Neuronal stem cell (in vitro differentiated cells): ENCODE measurements at regions not wholly inside any gene's neighbourhood (a gene's known extent, or its start where the extent isn't known, plus 50 kb on each side); places are given as distances from the start of the nearest gene placed in this dataset.
A peak's percentile ranks its signal among the peaks of the same experiment; 100 is the strongest.

Source experiments
- DNase-seq: peaks from one replicate; pipeline ENCODE4 v3.0.0-alpha.2; 2013; ENCODE audit warnings: low spot score
- H2AFZ ChIP-seq: one replicate; pipeline ENCODE4 v1.6.1; 2013; ENCODE audit warnings: mild to moderate bottlenecking, low read length, inconsistent platforms
- H2AK5ac ChIP-seq: 2 replicates; pipeline ENCODE4 v1.6.1; 2013; ENCODE audit warnings: low read depth, mild to moderate bottlenecking, inconsistent platforms, low read length, moderate library complexity, mixed read lengths
- H2BK120ac ChIP-seq: 2 replicates; pipeline ENCODE4 v1.6.1; 2013; ENCODE audit warnings: low read depth, mild to moderate bottlenecking, inconsistent platforms, low read length, moderate library complexity, mixed read lengths
- H2BK12ac ChIP-seq: one replicate; pipeline ENCODE4 v1.6.1; 2013; ENCODE audit warnings: low read length, inconsistent platforms
- H2BK15ac ChIP-seq: 2 replicates; pipeline ENCODE4 v1.6.1; 2013; ENCODE audit warnings: mild to moderate bottlenecking, low read length, inconsistent platforms, mixed read lengths
- H2BK5ac ChIP-seq: one replicate; pipeline ENCODE4 v1.6.1; 2013; ENCODE audit warnings: inconsistent platforms, mild to moderate bottlenecking, low read length, moderate library complexity
- H3K14ac ChIP-seq: one replicate; pipeline ENCODE4 v1.6.1; 2013; ENCODE audit warnings: low read length, inconsistent platforms
- H3K18ac ChIP-seq: 2 replicates; pipeline ENCODE4 v1.6.1; 2013; ENCODE audit warnings: low read length, inconsistent platforms
- H3K23ac ChIP-seq: 2 replicates; pipeline ENCODE4 v1.6.1; 2013; ENCODE audit warnings: low read depth, mild to moderate bottlenecking, mixed read lengths, low read length, inconsistent platforms; ENCODE audit not compliant: poor library complexity
- H3K27ac ChIP-seq: replicated peaks from 3 replicates; pipeline ENCODE4 v1.5.1; 2013; ENCODE audit warnings: low read length, inconsistent platforms
- H3K27me3 ChIP-seq, 3 experiments: 2 replicates each; pipeline ENCODE4 v1.6.1; 2013; ENCODE audit warnings: low read length in 3 of 3, mild to moderate bottlenecking in 2 of 3, inconsistent platforms in 1 of 3, low read depth in 1 of 3, mixed read lengths in 1 of 3, moderate library complexity in 1 of 3; ENCODE audit not compliant: control insufficient read depth in 3 of 3, insufficient read depth in 3 of 3
- H3K36me3 ChIP-seq, 2 donors: replicated peaks in 1 of 2; 2 replicates each; pipeline ENCODE4 v1.6.1; 2013; ENCODE audit warnings: low read length in 2 of 2; ENCODE audit not compliant: control insufficient read depth in 2 of 2, insufficient read depth in 2 of 2
- H3K4ac ChIP-seq: 2 replicates; pipeline ENCODE4 v1.6.1; 2013; ENCODE audit warnings: inconsistent platforms, mild to moderate bottlenecking, low read length, moderate library complexity
- H3K4me1 ChIP-seq, 2 donors: 1 replicate in 1 of 2; 2 replicates in 1 of 2; pipeline ENCODE4 v1.6.1; 2013; ENCODE audit warnings: low read length in 2 of 2, low read depth in 1 of 2; ENCODE audit not compliant: control insufficient read depth in 2 of 2, insufficient read depth in 1 of 2
- H3K4me2 ChIP-seq: one replicate; pipeline ENCODE4 v1.6.1; 2013; ENCODE audit warnings: mild to moderate bottlenecking, low read length, inconsistent platforms; ENCODE audit not compliant: insufficient read depth, poor library complexity, severe bottlenecking
- H3K4me3 ChIP-seq, 2 donors: 2 replicates each; pipeline ENCODE4 v1.5.1; 2013; ENCODE audit warnings: low read length in 2 of 2, mild to moderate bottlenecking in 2 of 2, inconsistent platforms in 1 of 2, moderate library complexity in 1 of 2
- H3K79me1 ChIP-seq: one replicate; pipeline ENCODE4 v1.6.1; 2013; ENCODE audit warnings: low read depth, mild to moderate bottlenecking, inconsistent platforms, low read length, moderate library complexity
- H3K9ac ChIP-seq: one replicate; pipeline ENCODE4 v1.6.1; 2013; ENCODE audit warnings: mild to moderate bottlenecking, low read depth, low read length, inconsistent platforms; ENCODE audit not compliant: poor library complexity
- H3K9me3 ChIP-seq, 2 donors: replicated peaks in 1 of 2; 2 replicates each; pipeline versions ENCODE3 to v1.6.1; 2013; ENCODE audit warnings: low read length in 2 of 2, mild to moderate bottlenecking in 2 of 2, inconsistent platforms in 1 of 2, low read depth in 1 of 2, mixed read lengths in 1 of 2, moderate library complexity in 1 of 2; ENCODE audit not compliant: control insufficient read depth in 2 of 2, insufficient read depth in 1 of 2
- H4K8ac ChIP-seq: one replicate; pipeline ENCODE4 v1.6.1; 2013; ENCODE audit warnings: low read depth, mild to moderate bottlenecking, inconsistent platforms, low read length, moderate library complexity
- H4K91ac ChIP-seq: one replicate; pipeline ENCODE4 v1.6.1; 2013; ENCODE audit warnings: low read length, low read depth, mild to moderate bottlenecking, inconsistent platforms; ENCODE audit not compliant: poor library complexity
- WGBS, 2 donors: extraction: QIAGEN DNeasy Blood & Tissue Kit; methylation state at CpG; one replicate each; pipeline ENCODE4 v1.1.7; 2013; ENCODE audit warnings: missing lambda C conversion rate in 2 of 2, mixed read lengths in 1 of 2; ENCODE audit not compliant: insufficient read length in 2 of 2, insufficient replicate concordance in 1 of 2; ENCODE audit errors: extremely low coverage in 2 of 2; 5-methylcytosine and 5-hydroxymethylcytosine counted together

DNA sequence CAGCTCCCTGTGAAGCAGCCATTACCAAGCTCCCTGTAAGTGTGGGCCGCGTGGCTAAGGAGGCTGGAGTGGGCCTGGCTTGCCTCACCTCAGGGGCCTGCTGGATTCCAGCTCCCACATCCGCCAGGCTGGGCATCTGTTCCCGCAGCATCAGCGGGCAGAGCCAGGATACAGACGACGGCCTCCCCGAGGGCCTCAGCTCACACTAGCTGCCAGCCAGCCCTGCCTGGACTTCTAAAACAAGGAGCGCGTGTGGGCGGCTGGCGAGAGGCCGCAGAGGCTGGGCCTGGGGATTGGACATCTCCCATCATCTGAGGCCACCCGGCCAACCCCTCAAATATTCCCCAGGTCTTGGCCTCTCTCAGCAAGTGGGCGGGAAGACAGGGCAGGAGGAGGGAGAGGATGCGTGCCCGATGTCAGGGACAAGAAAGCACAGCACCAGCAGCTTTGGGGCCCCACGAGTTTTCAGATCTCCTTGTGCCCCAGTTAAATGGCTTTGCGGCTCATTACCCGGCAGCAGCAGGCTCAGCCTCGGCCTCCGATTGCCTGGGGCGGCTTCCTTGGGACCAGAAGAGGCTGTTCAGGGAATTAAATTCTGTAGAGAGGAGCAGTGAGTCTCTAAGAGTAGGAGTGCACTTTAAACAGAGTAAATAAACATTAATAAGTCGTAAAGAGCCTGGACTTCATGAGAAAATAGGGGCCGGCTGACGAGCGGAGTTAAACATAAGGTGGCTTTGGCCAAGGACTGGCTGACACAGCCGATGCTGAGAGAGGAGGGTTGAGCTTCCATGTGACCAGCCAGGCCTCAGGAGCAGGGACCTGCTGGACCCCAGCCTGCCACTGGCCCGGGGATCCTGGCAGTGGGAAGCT, 208.9 kb upstream of the C1orf174 start:
- peak overlapping the region; percentile 13 for H2AFZ ChIP-seq
- H3K36me3 ChIP-seq: no peaks in the 10 kb centered on the region
- H3K23ac ChIP-seq: peak overlapping the region; percentile 49
- no CpG with 5 or more reads among the region's 29 CpGs for WGBS, 2 donors
- peaks cover 0 to 7% (median 0%) of the 10 kb centered on the region in 3 experiments for H3K27me3 ChIP-seq
- peak overlapping the region; percentile 90 for H3K18ac ChIP-seq
- H2BK120ac ChIP-seq: peak overlapping the region; percentile 35
- H3K9me3 ChIP-seq: peaks cover 0 to 4% of the 10 kb centered on the region in 2 donors
- peaks cover 0 to 12% of the 10 kb centered on the region in 2 donors for H3K4me1 ChIP-seq
- peak overlapping the region; percentile 14 for H4K91ac ChIP-seq
- H2BK12ac ChIP-seq: peak overlapping the region; percentile 7
- H3K4me3 ChIP-seq: no peak overlapping the region
- no peaks in the 10 kb centered on the region for H3K79me1 ChIP-seq
- H4K8ac ChIP-seq: peak overlapping the region; percentile 4
- no peak overlapping the region for H3K4me2 ChIP-seq
- H2BK5ac ChIP-seq: peak overlapping the region; percentile 83
- H3K9ac ChIP-seq: peak overlapping the region; percentile 14
- H3K27ac ChIP-seq: no peak overlapping the region
- no peak overlapping the region for H3K4ac ChIP-seq
- no peak for DNase-seq
- H3K14ac ChIP-seq: no peak overlapping the region
- H2AK5ac ChIP-seq: peak overlapping the region; percentile 63
- H2BK15ac ChIP-seq: no peak overlapping the region

DNA sequence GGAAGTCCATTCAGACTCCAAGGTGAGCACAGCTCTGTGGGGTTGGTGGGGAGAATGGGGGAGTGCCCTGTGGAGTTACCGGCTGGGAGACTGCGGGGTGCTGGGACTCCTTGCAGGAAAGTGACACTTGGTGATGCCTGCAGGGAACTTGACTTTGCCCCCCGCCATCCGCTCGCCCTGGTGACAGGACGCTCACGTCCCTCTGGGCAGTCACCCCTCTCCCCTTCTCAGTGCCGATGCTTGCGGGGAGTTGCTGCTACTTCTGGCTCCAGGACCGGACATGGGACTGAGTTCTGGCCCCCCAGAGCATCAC, 209.5 kb upstream of the C1orf174 start:
- Histone ChIP-seq H3K36me3 (no peaks in the 10 kb centered on the region), H3K27ac (no peak overlapping the region), H3K4me3 (no peak overlapping the region), H2BK120ac (peak overlapping the region; percentile 61), H3K9me3 (peaks cover 0 to 4% of the 10 kb centered on the region in 2 donors), H2BK5ac (peak overlapping the region; percentile 83), H3K4ac (no peak overlapping the region), H2BK15ac (no peak overlapping the region), H3K9ac (no peak overlapping the region), H2BK12ac (no peak overlapping the region), H3K27me3 (peaks cover 0 to 7% (median 0%) of the 10 kb centered on the region in 3 experiments), H3K4me2 (no peak overlapping the region), H4K91ac (peak overlapping the region; percentile 14), H3K79me1 (no peaks in the 10 kb centered on the region), H3K14ac (no peak overlapping the region), H3K18ac (peak overlapping the region; percentile 69), H3K4me1 (peaks cover 0 to 12% of the 10 kb centered on the region in 2 donors), H3K23ac (no peak overlapping the region), H2AFZ (no peak overlapping the region), H2AK5ac (peak overlapping the region; percentile 88), H4K8ac (no peak overlapping the region)
- no peak for DNase-seq
- no CpG with 5 or more reads among the region's 10 CpGs for WGBS, 2 donors

- Histone ChIP-seq H3K4ac (no peak overlapping the region), H3K27ac (no peak overlapping the region), H3K4me1 (peaks cover 0 to 16% of the 10 kb centered on the region in 2 donors), H2BK12ac (no peak overlapping the region), H2BK5ac (no peak overlapping the region), H3K4me3 (no peak overlapping the region), H2AK5ac (no peak overlapping the region), H4K91ac (no peak overlapping the region), H2BK120ac (no peak overlapping the region), H3K9me3 (peaks cover 0 to 4% of the 10 kb centered on the region in 2 donors), H3K27me3 (peaks cover 0 to 7% (median 0%) of the 10 kb centered on the region in 3 experiments), H3K14ac (no peak overlapping the region), H3K9ac (no peak overlapping the region), H3K18ac (no peak overlapping the region), H3K4me2 (no peak overlapping the region), H3K79me1 (no peaks in the 10 kb centered on the region), H2AFZ (no peak overlapping the region), H4K8ac (no peak overlapping the region), H3K36me3 (no peaks in the 10 kb centered on the region), H2BK15ac (no peak overlapping the region), H3K23ac (no peak overlapping the region)
- no CpG with 5 or more reads among the region's 8 CpGs for WGBS, 2 donors
- DNase-seq: no peak
Observed at GRCh38 chr1:4110888-4111287, 210.8 kb upstream of the C1orf174 start.

DNA sequence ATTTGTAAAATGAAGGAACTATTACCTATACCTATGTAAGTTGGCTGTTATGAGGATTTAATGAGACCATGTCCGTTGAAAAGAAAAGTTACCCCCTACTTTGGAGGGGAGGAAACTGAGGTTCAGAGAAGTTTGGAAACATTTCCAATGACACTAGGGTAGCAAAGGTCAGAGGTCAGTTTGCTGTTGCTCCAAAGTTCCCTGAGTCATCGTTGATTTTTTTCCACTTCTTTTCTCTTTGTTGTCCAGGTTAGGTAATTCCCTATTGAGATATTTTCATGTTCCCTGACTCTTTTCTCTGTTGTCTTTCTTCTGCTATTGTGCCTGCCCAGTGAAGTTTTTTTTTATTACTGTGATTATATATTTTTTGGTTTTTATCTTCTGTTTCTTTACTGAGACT, 213.8 kb upstream of the C1orf174 start:
- no peak overlapping the region for H3K4me2 ChIP-seq
- no peak overlapping the region for H4K91ac ChIP-seq
- no peak overlapping the region for H3K23ac ChIP-seq
- H4K8ac ChIP-seq: no peak overlapping the region
- H2AFZ ChIP-seq: no peak overlapping the region
- H3K9me3 ChIP-seq: peaks cover 0 to 4% of the 10 kb centered on the region in 2 donors
- H3K18ac ChIP-seq: no peak overlapping the region
- H3K36me3 ChIP-seq: no peaks in the 10 kb centered on the region
- H3K27ac ChIP-seq: no peak overlapping the region
- no peaks in the 10 kb centered on the region for H3K79me1 ChIP-seq
- H3K4ac ChIP-seq: no peak overlapping the region
- H3K27me3 ChIP-seq: peaks cover 0 to 7% (median 0%) of the 10 kb centered on the region in 3 experiments
- H3K4me1 ChIP-seq: peaks cover 0 to 9% of the 10 kb centered on the region in 2 donors
- WGBS, 2 donors: no CpG with 5 or more reads among the region's 2 CpGs
- H2BK12ac ChIP-seq: no peak overlapping the region
- no peak overlapping the region for H2BK120ac ChIP-seq
- DNase-seq: no peak
- no peak overlapping the region for H2BK5ac ChIP-seq
- no peak overlapping the region for H2AK5ac ChIP-seq
- no peak overlapping the region for H3K9ac ChIP-seq
- H3K14ac ChIP-seq: no peak overlapping the region
- H3K4me3 ChIP-seq: no peak overlapping the region
- no peak overlapping the region for H2BK15ac ChIP-seq
